Stimulated activated CD4-positive, alpha-beta T cell treated with anti-CD3 and anti-CD28 coated beads, Interleukin-12 subunit alpha, Interleukin-12 subunit beta, amount 100 ng/mL, for 48 hours (primary cell): ENCODE measurements at regions not wholly inside any gene's neighbourhood (a gene's known extent, or its start where the extent isn't known, plus 50 kb on each side); places are given as distances from the start of the nearest gene placed in this dataset.

Experiments used
- DNase-seq, 3 donors: peaks; one replicate each; pipeline ENCODE4 v3.0.0-alpha.2; 2020; ENCODE audit warnings: low read depth in 2 of 3, low spot score in 1 of 3

DNA sequence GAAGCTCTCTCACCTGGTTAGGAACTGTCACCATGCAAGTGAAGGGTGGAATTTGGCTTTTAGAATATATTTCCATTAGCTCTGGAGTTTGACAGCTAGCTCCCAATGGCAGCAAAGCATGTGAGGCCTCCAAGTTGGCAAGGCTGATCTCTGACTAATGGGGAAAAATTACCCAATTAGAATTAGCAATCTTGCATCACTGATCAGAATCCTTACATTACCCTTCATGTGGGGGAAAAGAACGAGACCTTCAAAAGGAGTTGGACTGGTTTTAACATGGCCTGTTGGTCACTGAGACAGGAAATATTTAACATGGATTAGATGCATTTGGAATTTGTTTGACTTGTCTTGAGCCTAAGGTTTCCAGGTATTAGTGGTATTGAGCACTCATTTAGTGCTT lies 192.3 kb upstream of the GDNF start:
- no peak for DNase-seq

DNA sequence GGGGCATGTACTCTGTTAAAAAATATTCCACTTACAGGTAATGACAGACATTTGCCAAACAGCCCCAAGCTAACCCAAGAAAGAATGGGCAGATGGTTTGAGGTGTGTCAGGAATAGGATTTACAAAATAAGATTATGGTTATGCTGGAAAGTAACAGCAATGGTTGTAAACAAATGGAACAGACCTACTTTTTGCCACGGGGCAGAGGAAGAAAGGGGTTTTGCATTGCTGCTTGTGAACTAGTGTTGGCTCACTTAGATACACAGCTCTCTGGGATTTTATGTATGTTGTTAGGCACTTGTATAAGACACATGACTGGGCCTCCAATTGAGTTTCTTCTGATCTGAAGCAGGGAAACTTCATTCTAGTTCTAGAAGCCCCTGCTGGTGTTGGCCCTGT lies 191.5 kb upstream of the GDNF start:
- DNase-seq = no peak

DNA sequence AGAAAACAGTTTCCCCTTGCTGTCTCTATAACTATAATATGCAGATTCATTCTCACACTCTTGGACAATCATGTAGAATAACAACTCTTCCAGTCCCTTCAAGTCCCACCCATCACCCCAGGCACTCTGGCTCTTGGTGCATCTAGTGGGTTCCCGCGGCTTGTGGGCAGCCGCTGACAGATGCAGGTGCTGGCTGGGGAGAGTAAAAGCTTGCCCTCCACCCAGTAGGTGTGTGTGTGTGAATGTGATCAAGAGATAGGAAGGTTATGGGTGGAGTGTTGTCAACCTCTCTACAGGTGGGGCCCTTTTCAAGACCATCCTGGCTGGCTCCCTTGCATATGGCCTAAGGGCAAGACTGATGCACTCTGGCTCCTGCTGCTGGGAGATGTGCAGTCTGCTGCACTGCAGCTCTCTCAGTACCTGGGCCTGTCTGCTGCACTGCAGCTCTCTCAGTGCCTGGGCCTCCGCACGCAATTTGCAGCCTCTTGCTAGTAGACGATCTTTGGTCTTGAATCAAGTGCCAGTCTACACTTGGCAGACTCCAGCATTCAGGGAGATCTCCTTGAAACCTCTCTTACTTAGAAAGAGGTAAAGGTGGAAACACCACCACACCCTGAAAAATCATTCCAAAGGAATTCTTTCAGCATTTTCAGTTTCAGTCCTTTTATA lies 189.7 kb upstream of the GDNF start:
- DNase-seq = no peak

DNA sequence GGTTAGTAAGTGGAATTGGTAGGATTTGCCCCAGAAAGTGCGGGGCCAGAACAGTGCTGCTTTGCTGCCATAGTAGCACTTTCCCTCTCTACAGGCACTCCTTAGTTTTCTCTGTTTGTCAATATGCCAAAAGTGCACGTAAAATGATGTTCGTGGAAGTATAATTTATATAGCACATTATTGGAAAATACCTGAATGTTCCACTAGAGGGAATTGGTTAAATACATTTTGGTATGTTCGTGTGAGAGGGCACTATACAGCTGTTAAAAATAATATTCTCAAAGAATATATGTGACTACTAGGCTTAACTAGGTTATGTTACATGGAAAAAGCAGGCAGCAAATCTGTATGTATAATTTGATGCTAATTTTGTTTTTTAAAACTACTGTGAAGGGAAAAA lies 184.0 kb upstream of the GDNF start:
- DNase-seq = no peak

DNA sequence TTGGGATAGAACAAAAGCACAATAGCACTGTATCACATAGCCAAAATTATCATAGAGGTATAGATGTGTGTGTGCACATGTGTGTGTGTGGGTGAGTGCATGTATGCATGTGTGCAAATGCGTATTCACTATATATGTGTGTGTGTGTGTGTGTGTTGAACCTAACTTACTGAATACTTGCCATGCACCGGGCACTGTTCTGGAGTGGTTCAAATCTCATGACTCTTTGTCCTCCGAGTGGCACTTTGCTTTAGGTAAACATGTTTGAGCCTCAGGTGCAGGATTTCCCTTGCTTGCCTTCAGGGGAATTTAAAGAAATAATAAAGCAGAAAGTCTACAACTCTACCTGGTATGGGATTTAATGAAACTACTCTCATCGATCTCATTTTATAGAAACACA lies 183.5 kb upstream of the GDNF start:
- no peak for DNase-seq

DNA sequence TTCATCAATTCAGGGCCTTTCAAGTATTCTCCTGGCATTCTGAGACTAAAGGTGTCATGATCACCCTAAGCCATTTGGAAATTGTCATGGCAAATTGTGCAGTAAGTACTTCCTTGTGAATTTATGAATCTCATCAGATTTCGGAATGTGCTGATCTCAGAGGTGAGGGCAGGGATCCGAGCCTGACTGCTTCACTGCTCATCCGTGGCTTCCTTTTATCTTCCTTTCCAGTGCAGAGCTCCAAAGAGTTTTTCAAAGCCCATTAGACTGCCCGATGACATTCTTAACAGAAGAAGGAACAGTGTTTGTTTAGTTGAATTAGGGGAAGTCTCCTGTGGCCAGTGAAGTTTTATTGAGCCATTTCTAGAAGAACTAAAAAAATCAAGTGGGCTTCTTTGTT lies 182.8 kb upstream of the GDNF start:
- DNase-seq = no peak

DNA sequence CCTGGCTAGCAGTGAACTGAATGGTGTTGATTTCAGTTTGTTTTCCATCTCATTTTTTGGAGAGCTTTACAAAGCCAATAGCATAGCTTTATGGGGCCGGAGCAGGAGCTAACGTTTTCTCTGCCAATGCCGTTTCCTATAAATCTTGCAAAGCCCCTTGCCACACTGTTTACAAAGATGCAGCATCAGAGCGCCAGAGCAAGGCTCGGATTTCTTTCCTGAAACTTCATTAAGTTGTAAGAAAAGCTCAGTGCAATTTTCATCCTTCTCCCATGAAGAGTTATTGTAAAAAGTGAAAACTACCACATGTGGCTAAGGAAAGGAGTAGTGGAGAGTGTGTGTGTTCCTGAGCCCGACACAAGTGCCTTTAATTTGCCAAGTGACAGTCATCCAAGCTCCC lies 178.2 kb upstream of the GDNF start:
- no peak for DNase-seq

DNA sequence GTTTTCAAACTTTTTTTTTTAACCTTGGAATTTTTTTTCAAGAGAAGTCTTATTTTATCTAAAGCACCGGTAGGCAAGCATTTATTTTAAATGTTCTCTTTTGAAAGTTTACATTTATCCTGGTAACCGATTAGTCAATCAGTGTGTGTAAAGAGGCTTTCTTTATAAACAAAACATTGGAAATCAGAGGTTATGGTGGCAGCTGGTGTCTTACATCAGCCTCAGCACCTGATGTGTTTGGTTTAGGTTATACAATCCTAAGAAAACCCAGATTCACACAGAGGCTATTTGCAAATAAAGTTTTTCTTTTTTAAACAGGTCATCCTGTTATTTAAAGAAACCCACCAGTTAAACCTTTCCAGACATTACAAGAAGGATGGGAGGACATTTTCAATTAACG lies 173.3 kb upstream of the GDNF start:
- DNase-seq = no peak

DNA sequence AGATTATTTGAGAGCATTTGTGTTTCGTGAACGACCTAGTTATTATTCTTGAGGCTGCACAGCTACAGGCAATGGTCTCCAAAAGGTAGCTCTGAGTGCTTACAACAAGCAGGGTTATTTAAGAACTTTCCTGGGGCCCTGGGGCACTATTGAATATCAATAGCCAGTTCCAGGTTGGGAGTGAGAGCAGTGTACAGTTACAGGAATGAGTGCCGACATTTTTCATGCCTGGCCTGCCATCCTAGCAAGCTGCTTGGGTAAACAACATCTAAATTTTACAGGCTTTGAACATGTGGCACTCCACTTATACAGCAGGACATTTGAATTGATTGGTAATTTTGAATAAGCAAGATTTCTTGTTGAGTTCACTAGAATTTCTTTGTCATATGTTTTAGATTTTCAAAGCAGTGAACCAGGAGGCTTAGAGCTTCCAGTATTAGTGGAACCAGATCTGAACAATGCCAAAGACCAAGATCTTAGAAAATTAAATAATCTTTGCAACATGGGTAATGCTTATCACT lies 171.9 kb upstream of the GDNF start:
- no peak for DNase-seq

DNA sequence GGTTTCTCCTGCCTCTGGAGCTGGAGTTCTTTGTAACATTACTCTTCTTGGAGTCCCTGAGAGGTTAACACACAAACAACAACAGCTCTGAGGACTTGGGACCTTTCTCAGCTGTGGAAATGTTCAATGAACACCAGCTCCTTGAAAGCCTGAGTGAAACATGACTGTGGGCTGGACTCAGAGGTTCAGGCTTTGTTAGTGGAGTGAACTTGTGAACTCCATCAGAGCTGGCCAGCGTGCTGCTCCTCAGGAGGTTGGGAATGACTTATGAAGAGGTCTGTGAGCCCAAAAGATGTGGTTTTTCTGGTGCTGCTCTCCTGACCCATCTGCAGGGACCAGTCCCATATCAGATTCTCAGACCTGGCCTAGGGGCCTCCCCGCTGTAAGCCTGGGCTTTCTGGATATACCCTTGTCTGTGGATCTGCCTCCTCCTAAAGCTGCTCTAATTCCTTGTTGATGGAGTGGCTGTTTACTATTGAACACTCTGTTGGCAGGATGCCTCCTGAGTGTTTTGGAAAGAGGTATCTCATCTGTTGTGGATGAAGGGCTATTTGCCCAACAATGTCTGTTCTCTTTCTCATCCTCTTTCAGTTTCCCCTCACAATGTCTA lies 170.0 kb upstream of the GDNF start:
- DNase-seq = no peak

DNA sequence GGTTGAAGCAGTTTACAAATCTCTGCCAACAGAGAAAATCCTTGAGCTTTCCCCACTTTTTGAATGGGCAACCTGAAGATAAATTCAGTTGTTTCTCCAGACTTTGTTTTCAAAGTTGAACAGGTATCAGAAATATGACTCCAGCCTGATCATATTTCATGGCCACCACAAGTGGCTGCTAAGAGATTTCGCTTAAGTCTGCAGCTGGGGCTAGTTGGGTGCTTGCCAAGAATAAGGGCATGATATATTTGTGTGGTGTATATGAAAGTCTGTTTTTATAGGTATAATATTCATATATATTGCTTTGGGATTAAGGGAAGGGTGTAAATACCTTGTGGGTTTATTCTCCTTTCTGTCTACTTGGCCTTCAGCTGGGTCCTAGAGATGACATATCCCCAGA lies 168.4 kb upstream of the GDNF start:
- DNase-seq = no peak

DNA sequence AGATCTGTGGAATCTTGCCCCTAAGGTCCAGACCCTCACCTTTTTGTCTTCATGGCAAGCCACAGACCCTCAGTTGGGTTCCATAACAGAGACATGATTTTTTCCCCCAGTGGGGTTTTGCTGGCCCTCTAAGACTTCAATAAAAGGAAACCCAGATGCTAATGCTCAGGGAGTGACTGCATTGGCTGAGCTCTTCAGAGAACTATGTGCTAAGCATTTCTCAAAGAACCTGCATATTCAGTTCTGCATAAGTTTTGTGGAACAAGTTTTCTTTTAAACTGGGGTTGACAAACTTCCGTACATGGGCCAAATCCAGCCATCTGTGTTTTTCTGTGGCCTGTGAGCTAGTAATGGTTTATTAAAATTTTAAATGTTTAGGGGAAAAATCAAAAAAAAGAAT lies 159.8 kb upstream of the GDNF start:
- no peak for DNase-seq

DNA sequence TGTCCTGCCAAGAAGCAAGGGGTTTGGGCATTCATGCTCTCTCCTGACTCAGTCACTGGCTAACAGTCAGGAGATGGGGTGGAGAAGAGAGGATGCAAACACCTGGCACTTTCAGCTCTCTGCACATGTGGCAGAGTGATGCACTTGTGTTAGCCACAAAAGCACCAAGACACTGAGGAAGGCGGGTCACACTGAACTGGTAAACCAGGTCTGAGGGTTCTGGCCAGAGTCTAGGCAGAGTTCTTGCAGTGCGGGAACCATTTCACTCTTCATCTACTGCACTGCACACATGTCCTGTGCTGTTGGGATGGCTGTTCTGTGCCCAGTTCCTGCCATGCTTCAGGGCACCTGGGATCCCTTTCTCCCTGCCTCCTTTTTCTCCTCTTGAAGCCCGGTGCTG lies 157.1 kb upstream of the GDNF start:
- DNase-seq = no peak

DNA sequence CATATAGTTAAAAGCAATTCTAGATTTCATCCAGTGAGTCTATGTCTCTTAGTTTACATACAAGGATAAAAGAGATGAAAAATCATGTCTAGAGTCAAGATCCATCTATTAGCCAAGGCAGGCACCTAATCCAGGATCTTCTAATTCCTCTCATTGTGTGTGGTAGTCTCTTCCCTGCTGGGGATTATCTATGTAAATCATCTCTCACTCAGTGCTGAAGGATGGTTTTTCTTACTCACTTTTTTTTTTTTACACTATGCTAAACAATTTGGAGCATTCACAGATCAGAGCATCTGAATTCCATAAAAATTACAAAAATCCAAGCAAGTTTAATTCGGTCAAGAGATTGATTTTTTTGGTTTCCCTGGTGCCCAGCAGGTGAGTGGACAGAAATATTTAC lies 154.9 kb upstream of the GDNF start:
- no peak for DNase-seq

DNA sequence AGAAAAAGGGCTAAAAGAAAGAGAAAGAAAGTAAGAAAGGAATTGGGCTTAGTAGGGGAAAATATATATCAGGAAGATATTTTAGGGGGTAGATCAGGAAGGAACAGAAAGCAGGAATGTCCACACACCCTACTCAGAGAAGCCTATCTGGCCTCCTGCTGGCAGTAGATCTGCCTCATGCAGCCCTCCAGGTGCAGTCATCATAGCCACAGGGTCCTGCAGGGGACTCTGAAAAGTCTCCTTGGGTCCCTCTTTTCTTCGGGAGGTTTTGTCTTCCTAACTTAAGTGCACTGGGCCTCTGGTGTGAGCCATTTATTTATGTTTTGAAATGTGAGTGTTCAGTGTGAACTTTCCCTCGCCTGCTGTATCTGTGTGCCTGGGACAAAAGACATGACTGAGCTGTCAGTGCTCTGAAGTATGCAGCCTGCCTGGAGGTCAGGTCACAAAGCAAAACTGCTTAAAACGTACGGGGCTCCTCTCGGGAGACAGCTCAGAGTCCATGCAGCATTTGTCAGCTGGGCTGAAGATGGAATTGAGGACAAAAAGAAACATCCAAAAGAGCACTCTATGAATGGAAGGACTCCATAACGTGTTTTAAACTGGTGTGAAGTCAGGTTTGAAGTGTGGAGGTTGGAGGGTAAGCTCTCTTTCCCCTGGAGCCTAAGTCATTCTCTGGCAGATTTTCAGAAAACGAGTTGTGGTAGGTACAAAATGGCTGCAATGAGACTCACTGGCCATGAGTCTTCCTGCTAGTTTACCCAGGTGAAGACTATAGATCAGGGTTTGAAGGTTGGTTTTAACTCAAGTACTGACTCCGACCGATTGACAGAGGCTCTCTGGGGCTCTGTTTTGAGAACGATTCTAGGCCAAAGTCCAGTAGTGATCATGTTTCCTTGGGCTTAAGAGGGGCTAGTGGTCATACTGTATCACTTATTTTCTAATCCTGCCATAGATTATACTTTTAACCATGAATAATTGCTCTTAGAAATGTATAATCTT lies 151.8 kb upstream of the GDNF start:
- DNase-seq = no peak

DNA sequence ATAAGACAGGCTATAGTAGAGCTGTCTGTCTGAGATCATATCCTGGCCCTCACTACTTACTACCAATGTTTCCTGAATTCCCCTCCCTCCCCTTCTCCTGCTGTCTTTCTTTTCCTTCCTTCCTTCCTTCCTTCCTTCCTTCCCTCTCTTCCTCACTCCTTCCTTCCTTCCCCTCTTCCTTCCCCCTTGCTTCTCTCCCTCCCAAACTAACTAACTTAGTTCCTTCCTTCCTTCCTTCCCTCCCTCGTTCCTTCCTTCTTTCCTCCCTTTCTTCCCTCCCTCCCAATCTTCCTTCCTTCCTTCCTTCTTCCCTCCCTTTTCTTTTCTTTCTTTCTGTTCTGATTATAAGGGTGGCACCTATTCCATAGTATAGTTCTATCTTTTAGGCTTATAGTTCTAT lies 150.0 kb upstream of the GDNF start:
- DNase-seq = no peak

DNA sequence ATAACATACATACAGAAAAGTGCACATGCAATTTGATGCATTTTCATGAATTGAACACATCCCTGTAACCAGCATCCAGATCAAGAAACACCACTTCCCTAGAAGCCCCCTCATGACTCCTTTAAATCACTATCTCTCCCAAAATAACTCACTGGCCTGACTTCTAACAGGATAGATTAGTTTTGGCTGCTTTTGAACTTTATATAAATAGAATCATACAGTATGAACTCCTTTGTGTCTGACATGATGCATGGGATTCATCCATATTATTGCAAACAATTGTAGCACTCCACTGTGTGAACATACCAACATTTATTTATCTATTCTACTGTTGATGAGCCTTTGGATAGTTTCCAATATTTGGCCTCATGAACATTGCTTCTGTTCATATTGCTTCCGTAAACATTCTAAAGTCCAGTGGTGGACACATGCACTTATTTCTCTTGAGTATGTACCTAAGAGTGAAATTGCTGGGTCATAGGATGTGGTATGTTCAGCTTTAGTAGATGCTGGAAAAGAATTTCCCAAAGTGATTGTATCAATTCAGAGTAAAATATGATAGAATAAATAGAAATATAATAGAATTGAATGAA lies 148.7 kb upstream of the GDNF start:
- no peak for DNase-seq

DNA sequence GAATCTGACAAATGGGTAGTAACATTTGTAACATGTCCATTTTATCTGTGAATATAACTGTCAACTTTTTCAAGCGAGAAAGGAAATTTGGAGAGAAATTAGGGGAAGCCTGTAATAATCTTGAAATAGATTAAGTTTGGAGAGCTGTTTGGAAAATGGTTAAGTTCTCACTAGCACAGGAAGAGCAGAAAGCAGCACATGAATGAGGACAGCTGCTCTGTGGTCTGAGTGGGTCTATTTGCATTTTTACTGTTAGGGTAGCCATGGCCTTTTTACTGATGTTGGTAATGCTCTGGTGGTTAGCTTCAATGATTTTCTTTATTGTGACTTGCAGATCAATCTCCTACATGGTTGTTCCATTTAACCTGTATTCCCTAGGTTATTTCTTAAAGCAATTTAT lies 144.5 kb upstream of the GDNF start:
- no peak for DNase-seq

DNA sequence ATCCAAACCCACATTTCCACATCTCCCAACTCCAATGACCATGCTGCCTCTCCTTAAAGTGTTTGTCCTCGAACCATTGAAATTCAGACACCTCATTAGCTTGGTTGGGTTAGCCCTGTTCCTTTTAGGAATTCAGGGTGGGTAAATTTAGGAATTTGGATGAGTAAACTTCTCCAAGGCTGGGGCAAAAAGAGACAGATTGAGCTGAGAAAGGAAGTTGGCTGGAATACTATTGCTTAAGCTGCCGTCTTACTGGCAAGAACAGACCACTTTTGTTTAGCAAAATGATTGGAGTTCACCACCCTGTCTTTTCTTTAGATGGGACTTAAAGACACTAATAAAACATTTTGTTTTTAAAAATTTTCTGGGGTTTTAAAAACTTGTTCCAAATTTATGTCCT lies 143.6 kb upstream of the GDNF start:
- DNase-seq = no peak

DNA sequence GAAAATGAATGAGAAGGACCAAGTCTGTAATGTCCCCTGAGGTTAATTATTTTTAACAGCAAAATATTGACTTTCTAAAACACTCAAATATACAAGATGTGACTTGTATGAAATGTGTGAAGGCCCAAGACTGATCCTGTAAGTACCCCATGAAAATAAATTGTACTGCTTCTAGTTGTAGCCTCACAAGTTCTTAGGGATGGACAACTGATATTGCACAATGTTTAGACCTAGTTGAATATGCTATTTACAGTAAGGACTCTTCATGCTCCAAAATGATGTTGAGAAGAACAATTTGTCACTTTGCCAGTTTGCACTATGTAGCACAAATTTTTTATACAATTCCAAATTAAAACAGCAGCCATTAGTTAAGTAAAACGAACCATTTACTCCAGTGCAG lies 139.7 kb upstream of the GDNF start:
- DNase-seq = no peak

DNA sequence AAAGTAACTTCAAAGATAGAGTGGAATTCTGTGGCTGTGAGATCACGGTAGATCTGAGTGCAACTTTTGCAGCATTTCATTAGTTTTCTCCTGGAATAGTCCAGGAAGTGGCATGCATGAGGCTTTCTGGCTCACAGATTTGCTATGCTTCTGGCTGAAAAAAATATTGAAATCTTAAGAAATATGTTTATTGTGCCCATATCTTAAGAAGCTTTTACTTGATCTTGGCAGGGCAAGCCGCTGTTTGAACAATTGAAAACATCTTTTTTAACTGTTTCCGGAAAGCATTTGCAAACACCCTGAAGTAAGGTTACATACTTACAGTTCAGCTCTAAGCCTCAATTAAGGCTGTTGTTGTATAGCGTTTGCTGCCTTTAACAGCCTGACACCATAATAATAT lies 135.7 kb upstream of the GDNF start:
- no peak for DNase-seq
